Gastroesophageal sphincter (tissue), 3 donors: ENCODE measurements at regions not wholly inside any gene's neighbourhood (a gene's known extent, or its start where the extent isn't known, plus 50 kb on each side); places are given as distances from the start of the nearest gene placed in this dataset.

Source experiments
- CTCF ChIP-seq, 4 experiments: fragments of 200-600 bp in 2 of 4; fragments of 450-650 bp in 2 of 4; sonication (generic) in 1 of 4; IDR thresholded peaks; one replicate each; pipeline ENCODE4 v1.5.1; 2017 to 2019; ENCODE audit warnings: antibody characterized with exemption in 4 of 4, mild to moderate bottlenecking in 2 of 4, moderate library complexity in 2 of 4
- EP300 ChIP-seq: sonication (generic); formaldehyde crosslinking; IDR thresholded peaks from one replicate; pipeline ENCODE4 v1.6.1; 2017; ENCODE audit warnings: antibody characterized with exemption, mild to moderate bottlenecking
- POLR2A ChIP-seq, 2 donors: fragments of 450-650 bp; IDR thresholded peaks; one replicate each; pipeline ENCODE4 v1.6.1; 2017; ENCODE audit warnings: antibody characterized with exemption in 2 of 2, mild to moderate bottlenecking in 2 of 2, moderate library complexity in 1 of 2
- POLR2AphosphoS5 ChIP-seq: sonication (generic); formaldehyde crosslinking; IDR thresholded peaks from one replicate; pipeline ENCODE4 v1.6.1; 2017; ENCODE audit warnings: antibody characterized with exemption

DNA sequence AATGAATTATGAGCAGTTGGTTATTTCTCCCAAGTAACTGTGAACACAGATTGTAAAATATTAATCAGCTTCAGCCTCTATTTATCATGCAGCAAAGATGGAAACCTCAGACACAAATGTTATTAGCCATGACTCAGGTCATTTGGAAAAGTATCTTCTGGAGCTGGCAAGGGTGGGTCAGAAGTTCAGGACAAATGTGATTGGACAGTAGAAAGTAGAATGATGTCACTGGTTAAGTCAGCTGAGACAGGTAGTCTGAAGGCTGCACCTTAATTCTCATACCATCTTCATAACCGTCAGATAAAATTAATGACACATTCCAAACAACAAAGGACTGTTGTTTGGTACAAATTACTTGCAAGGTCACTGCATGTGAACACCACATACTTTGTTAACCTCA is 140.2 kb downstream of the EMB start:
- TF ChIP-seq CTCF (IDR thresholded peaks at IDR 0.05) (no peak), POLR2AphosphoS5 (no peak), EP300 (no peak), POLR2A (IDR thresholded peaks at IDR 0.05) (no peak)
